ENCODE measurements at regions not wholly inside any gene's neighbourhood (a gene's known extent, or its start where the extent isn't known, plus 50 kb on each side); places are given as distances from the start of the nearest gene placed in this dataset.

DNA sequence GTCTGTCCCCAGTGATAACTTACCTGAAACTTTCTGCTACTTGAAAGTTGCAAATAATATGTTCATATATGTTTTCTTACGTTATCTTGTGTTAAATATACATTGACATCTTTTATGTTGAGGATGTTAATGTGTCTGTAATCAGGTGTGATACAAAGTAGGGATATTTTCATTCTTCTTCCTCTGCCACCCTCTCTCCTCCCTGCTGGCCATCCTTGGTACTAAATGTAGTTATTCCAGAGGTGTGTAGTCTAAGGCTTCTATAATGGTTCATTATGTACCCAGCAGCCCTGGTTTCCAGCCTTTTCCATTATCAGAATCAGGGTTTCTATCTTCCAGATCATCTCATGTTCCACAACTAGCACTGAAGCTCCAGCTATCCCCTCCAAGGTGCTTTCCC is 606.7 kb upstream of the KLHL1 start:
- TF ChIP-seq, protein P1, sequence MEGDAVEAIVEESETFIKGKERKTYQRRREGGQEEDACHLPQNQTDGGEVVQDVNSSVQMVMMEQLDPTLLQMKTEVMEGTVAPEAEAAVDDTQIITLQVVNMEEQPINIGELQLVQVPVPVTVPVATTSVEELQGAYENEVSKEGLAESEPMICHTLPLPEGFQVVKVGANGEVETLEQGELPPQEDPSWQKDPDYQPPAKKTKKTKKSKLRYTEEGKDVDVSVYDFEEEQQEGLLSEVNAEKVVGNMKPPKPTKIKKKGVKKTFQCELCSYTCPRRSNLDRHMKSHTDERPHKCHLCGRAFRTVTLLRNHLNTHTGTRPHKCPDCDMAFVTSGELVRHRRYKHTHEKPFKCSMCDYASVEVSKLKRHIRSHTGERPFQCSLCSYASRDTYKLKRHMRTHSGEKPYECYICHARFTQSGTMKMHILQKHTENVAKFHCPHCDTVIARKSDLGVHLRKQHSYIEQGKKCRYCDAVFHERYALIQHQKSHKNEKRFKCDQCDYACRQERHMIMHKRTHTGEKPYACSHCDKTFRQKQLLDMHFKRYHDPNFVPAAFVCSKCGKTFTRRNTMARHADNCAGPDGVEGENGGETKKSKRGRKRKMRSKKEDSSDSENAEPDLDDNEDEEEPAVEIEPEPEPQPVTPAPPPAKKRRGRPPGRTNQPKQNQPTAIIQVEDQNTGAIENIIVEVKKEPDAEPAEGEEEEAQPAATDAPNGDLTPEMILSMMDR (IDR thresholded peaks at IDR 0.05), result no peak
- no peak for TF ChIP-seq EP300 (IDR thresholded peaks at IDR 0.05)
- no peak for TF ChIP-seq POLR2AphosphoS5 (IDR thresholded peaks at IDR 0.05)
- no peak for TF ChIP-seq POLR2A (IDR thresholded peaks at IDR 0.05)

Measured in sigmoid colon (tissue), 4 donors.